ENCODE measurements at regions not wholly inside any gene's neighbourhood (a gene's known extent, or its start where the extent isn't known, plus 50 kb on each side); places are given as distances from the start of the nearest gene placed in this dataset.

DNA sequence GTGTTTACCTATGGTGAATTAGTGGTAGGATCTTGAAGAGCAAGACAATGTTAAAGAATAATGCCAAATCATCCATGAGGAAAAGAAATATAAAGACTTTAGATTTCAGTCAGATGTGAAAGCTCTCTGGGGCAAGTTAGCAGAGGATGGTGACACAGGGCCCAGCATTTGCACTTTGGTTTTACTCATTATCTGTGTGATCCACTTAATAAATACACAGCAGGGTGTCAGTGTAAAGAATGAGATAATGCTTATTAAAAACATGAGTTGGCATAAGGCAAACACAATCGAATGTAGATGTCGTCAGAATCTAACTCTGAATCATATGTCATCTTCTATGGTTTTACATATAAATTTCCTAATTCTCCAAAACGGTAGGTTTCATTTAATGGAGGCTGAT is 130.4 kb upstream of the PREP start:
- TF ChIP-seq ATF5 (CRISPR knock-in tag; IDR thresholded peaks at IDR 0.05; ENCODE audit: low read depth): no peak
- TF ChIP-seq GABPA (IDR thresholded peaks at IDR 0.05; ENCODE audit: low read depth, low read length): no peak
- no peak for TF ChIP-seq GABPA (CRISPR knock-in tag; IDR thresholded peaks at IDR 0.05; ENCODE audit: low read depth)
- no peak for TF ChIP-seq ZNF556 (CRISPR knock-in tag; IDR thresholded peaks at IDR 0.05; ENCODE audit: borderline replicate concordance)
- no peak for TF ChIP-seq HNRNPK (IDR thresholded peaks at IDR 0.05; ENCODE audit: low read depth, low read length, poor library complexity, severe bottlenecking)
- TF ChIP-seq, protein P1, sequence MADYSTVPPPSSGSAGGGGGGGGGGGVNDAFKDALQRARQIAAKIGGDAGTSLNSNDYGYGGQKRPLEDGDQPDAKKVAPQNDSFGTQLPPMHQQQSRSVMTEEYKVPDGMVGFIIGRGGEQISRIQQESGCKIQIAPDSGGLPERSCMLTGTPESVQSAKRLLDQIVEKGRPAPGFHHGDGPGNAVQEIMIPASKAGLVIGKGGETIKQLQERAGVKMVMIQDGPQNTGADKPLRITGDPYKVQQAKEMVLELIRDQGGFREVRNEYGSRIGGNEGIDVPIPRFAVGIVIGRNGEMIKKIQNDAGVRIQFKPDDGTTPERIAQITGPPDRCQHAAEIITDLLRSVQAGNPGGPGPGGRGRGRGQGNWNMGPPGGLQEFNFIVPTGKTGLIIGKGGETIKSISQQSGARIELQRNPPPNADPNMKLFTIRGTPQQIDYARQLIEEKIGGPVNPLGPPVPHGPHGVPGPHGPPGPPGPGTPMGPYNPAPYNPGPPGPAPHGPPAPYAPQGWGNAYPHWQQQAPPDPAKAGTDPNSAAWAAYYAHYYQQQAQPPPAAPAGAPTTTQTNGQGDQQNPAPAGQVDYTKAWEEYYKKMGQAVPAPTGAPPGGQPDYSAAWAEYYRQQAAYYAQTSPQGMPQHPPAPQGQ (CRISPR knock-in tag; IDR thresholded peaks at IDR 0.05; ENCODE audit: borderline replicate concordance): no peak
- TF ChIP-seq EZH2 (conservative IDR thresholded peaks at IDR 0.05; ENCODE audit: low read depth, low read length): no peak
- TF ChIP-seq ZNF709 (CRISPR knock-in tag; IDR thresholded peaks at IDR 0.05): no peak
- no peak for TF ChIP-seq POLR2A (IDR thresholded peaks at IDR 0.05; ENCODE audit: insufficient read depth in 1 of 2, low read depth in 2 of 2, low read length in 2 of 2)
- TF ChIP-seq ZNF530 (CRISPR knock-in tag; IDR thresholded peaks at IDR 0.05; ENCODE audit: low read depth): no peak
- TF ChIP-seq HDAC6 (IDR thresholded peaks at IDR 0.05; ENCODE audit: low read depth, low read length): no peak
- TF ChIP-seq, protein P2, sequence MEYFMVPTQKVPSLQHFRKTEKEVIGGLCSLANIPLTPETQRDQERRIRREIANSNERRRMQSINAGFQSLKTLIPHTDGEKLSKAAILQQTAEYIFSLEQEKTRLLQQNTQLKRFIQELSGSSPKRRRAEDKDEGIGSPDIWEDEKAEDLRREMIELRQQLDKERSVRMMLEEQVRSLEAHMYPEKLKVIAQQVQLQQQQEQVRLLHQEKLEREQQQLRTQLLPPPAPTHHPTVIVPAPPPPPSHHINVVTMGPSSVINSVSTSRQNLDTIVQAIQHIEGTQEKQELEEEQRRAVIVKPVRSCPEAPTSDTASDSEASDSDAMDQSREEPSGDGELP (IDR thresholded peaks at IDR 0.05; ENCODE audit: borderline replicate concordance, low read depth): no peak
- no peak for TF ChIP-seq CTCF (CRISPR knock-in tag; IDR thresholded peaks at IDR 0.05)
- no peak for TF ChIP-seq RFXANK (CRISPR knock-in tag; IDR thresholded peaks at IDR 0.05)
